SHP77 treated with DMSO at 0.1 percent for 48 hours (cell line): ENCODE measurements at regions not wholly inside any gene's neighbourhood (a gene's known extent, or its start where the extent isn't known, plus 50 kb on each side); places are given as distances from the start of the nearest gene placed in this dataset.

Experiments used
- DNase-seq: peaks from one replicate; lab custom pipeline; 2025; lab: John Stamatoyannopoulos, UW

DNA sequence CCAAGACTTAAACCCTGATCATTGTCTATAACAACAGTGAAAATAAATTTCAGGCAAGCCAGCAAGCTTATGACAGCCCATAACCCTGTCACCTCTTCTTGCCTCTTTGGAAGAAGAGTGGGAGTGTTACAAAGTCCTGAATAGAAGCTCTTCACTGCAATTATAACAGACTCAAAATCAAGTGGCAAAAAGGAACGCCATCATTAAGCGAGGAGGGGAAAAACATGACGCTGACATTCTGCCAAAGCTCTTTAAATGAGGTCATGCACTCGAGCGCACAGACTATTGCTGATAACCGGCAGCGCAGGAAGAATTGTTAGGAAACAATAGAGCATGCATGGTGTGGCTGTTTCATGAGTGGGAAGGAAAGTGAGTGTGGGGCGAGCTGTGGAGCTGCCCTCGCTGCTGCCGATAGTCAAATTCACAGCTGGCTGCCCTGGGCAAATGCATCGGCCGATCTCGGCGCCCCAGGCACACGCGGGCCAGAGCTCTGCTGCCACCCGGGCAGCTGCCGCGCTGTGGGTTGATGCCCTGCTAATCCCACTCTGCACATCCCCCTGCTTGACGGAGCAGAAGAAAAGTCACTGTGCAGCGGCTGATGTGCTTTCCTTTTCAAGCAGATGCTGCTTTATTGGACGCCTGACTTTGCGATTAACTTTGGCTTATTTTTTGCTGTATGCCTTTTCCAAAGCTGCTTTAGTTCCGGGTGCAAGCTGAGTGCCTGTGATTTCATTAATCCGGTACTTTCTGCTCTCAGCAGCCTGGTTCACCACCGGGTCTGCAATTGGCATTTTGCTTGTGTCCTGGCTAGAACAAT, 102.4 kb upstream of the ST6GALNAC5 start:
- no peak for DNase-seq

DNA sequence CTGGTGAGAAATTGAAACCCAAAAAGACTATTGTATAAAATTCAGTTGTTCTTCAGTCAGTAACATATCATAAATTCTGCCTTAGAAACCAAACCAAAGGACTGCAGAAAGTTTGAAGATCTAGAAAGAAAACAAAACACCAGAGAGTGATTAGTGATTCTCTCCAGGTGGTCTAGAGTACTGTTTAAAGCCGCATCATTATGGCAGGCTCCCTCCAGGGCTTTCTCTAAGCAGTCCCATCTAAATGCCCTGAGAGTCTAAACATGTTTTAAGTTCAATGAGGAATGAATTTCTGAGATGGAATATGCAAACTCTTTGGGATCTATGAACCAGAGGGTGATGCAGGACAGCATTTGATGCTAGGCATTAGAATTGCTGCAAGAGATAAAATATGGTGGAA, 100.9 kb upstream of the ST6GALNAC5 start:
- DNase-seq = no peak

DNA sequence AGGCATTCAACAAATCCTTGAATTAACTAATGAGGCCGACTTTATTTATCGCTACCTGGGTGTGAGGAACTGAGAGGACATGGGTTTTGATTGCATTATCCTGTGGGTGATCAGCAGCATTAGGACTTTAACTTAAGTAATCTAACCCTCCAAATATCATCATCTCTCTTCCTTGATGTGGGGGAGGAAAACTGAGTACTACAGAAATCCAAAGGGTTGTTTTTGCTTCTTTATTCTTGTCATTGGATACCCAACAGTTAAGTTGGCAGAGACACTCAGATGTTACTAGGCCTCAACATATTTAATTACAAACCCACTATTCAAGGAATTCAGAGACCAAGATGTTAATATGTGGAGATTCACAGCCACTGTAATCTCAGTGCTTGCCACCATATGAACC, 97.4 kb upstream of the ST6GALNAC5 start:
- DNase-seq = no peak

DNA sequence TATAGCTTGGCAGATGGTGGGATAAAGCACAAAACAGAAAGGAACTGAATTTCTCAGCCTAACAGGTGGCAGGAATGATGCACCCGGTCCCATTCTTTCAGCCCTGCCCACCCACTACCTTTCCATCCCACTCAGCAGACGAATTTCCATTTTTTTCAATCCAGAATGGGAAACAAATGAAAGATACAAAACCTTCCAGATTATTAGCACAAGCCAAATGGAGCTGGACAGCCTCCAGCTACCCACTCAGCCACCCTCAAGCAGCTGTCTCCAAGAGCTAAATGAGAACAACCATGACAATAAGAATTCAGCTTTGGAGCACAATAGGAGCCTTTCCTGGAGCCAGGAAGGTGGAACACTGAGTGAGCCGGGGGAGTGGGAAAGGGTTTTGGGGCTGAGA, 96.3 kb upstream of the ST6GALNAC5 start:
- DNase-seq = no peak

DNA sequence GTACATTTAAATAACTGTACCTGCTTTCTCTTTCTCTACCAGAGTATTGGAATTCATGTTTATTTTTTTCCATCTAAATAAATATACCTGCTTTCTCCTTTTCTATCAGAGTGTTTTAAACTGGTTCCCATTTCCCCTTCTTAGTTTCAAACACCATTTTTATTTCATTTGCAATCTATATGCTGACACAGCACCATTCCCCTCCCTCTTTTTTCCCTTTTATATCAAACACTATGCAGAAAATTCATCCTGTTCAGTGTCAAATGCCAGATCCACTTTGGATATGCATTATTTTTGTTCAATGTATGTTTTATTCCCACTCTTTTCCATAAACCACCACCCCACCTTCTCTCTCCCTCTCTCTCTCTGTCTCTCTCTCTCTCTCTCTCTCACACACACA, 85.8 kb upstream of the ST6GALNAC5 start:
- no peak for DNase-seq

DNA sequence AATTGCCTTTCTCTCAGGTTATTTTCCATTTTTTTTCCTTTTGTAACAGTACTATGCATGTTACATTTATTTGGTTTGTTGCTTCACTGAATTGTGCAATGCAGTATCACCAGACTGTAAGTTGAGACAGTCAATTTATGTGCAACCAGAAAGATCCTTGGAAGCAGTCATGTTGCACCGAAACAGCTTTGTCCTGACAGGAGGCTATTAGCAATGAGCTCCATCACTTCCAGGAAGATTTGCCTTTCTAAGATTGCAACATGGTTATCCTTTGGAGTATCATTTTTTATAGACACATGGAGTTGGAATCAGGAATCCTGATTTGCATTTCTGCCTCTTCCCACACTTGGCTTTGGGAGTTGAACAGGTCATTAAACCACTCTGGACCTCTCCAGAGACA, 84.5 kb upstream of the ST6GALNAC5 start:
- DNase-seq = no peak

DNA sequence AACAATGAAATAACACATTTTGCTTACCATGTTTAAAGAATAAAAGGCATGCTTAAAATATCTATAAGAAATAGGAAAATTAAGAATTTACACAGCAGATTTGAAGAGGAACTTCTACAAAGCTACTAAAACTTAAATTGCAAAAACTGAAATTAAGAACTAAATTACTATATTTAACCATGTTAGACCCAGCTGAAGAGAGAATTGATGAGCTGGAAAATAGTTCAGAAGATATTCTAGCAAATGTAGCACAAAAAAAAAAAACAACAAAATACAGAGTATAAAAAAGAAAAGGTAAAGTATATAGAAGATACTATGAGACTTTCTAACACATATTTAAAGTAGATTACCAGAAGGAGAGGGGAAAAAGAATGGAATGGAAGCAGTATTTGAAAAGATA, 82.8 kb upstream of the ST6GALNAC5 start:
- DNase-seq = no peak

DNA sequence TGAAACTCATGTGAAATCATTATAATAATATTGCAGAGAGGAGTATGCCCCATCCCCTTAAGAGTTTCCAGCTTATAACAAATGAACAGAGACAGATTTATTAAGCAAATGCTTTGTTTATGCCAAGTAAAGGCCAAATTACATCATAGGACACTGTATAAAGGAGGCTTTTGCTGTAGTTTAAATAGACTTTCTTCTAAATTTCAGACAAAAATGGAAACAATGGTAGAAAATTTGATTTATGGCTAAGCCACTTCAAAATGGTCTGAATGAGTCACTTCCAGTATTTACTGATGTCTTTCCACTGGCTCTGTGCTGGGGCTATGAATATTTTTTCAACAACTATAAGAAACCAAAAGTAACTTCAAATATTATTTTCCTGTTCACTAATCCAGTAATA, 81.1 kb upstream of the ST6GALNAC5 start:
- no peak for DNase-seq

DNA sequence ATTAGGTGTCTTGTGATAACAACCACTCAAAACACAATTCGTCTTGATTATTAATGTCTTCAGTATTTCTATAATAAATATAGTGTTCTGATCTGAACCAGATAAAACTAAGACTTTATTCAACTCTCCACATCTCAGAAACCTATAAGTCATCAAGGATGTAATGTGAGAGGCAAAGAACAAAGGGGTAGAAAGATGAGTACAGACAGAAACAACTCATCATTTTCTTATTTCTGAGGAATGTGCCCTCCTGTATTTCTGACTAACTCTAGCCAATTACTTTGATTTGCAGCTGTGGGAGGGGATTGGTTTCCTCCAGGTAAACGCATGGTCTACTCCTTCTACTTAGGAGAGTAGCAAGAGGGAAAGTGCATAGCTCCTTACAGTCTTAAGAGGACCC, 73.7 kb upstream of the ST6GALNAC5 start:
- no peak for DNase-seq

DNA sequence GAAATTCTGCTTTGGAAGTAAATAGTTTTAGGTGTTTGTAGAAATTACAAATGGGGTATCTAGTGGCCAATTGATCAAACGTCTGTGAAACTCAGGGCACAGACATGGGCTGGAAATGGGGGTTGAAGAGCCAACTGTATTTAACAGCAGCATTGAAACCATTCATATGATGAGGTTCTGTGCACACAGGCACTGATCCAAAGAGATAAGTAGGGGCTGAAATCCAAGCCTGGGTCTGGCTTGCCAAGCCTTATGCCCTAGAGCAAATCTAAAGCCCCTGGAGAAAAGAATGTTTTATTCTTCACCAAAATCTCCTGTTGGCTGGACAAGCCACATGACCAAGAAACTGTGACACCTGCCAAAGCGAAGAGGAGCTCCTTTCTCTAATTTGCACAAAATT, 67.6 kb upstream of the ST6GALNAC5 start:
- DNase-seq = no peak

DNA sequence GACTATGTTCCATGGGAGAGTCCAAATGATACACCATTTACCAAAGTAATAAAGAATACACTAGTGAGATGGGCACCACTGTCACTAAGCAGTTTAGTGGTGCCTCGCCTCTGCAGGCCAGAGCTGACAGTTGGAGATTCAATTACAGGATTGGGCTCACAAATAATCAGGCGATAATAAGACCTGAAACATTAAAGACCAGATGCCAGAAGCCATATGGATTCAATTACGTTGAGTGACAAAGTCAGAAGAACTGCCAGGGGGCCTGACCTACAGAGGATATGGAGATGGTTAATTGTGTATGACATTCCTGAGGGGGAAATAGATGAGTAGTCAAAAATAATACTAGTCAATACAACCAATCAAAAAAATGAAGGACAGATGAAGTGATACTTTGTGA, 65.2 kb upstream of the ST6GALNAC5 start:
- no peak for DNase-seq

DNA sequence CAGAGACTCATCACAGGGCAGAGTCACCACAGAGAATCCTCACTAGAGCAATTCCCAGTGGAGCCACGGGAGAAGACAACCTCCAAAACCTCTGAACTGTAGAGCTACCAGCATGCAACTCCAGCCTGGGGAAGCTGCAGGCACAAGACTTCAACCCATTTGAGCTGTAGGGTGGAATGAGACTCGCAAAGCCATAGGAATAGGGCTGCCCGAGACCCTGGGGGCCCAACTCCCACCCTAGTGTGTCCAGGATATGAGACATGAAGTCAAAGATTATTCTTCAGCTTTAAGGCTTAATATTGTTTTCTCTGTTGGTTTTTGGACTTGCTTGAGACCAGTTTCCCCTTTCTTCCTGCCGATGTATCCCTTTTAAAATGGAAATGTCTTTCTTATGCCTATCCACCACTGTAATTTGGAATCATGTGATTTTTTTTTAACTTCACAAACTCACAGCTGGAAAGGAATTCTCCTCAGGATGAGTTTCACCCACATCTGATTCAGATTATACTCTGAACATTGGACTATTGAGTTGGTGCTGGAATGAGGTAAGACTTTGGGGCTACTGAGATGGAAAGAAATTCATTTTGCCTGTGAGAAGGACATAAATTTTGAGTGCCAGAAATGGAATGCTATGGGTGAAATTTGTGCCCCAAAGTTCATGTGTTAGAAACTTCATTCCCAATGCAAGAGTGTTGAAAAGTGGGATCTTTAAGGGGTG, 59.6 kb upstream of the ST6GALNAC5 start:
- no peak for DNase-seq
